Lung (tissue), 11 donors: ENCODE measurements at regions not wholly inside any gene's neighbourhood (a gene's known extent, or its start where the extent isn't known, plus 50 kb on each side); places are given as distances from the start of the nearest gene placed in this dataset.
"Not testable (repeated sequence)": the region's sequence is repeated elsewhere in the genome, so short reads cannot be mapped to it uniquely, and the experiment has no call there.

Experiments used
- ATAC-seq: fragments of 200-7000 bp; cut with Tn5 transposase; one replicate; pipeline ENCODE4 v1.9.1; 2020; ENCODE audit warnings: moderate number of reproducible peaks; ENCODE audit not compliant: insufficient read depth, low FRiP score
- DNase-seq, 3 donors: peaks; one replicate each; pipeline ENCODE4 v3.0.0-alpha.2; 2013 to 2017
- H3K27ac ChIP-seq, 2 donors: one replicate each; pipeline ENCODE4 v1.5.1; 2013; ENCODE audit warnings: mild to moderate bottlenecking in 2 of 2, moderate library complexity in 2 of 2, control low read depth in 1 of 2, inconsistent platforms in 1 of 2, low read depth in 1 of 2, low read length in 1 of 2
- H3K27me3 ChIP-seq, 3 donors: one replicate each; pipeline ENCODE4 v1.5.1; 2013; ENCODE audit warnings: low read length in 2 of 3; ENCODE audit not compliant: control insufficient read depth in 3 of 3, insufficient read depth in 3 of 3
- H3K36me3 ChIP-seq, 4 donors: one replicate each; pipeline ENCODE4 v1.5.1; 2013; ENCODE audit warnings: low read length in 4 of 4, mild to moderate bottlenecking in 1 of 4, moderate library complexity in 1 of 4; ENCODE audit not compliant: control insufficient read depth in 4 of 4, insufficient read depth in 4 of 4
- H3K4me1 ChIP-seq, 5 donors: one replicate each; pipeline ENCODE4 v1.5.1; 2013; ENCODE audit warnings: low read length in 5 of 5, mild to moderate bottlenecking in 2 of 5, moderate library complexity in 1 of 5; ENCODE audit not compliant: control insufficient read depth in 5 of 5, insufficient read depth in 5 of 5
- H3K4me3 ChIP-seq: one replicate; pipeline ENCODE4 v1.5.1; 2013; ENCODE audit warnings: mild to moderate bottlenecking, control low read depth, moderate library complexity
- H3K9ac ChIP-seq, 2 donors: one replicate each; pipeline ENCODE4 v1.5.1; 2013; ENCODE audit warnings: low read length in 2 of 2, control low read depth in 1 of 2; ENCODE audit not compliant: insufficient read depth in 1 of 2
- H3K9me3 ChIP-seq, 4 donors: one replicate each; pipeline ENCODE4 v1.5.1; 2013; ENCODE audit warnings: low read length in 3 of 4, mild to moderate bottlenecking in 1 of 4, moderate library complexity in 1 of 4; ENCODE audit not compliant: control insufficient read depth in 4 of 4, insufficient read depth in 3 of 4
- WGBS, 2 donors: extraction: QIAGEN DNeasy Blood & Tissue Kit; methylation state at CpG; one replicate each; pipeline ENCODE4 v1.1.7; 2013; 5-methylcytosine and 5-hydroxymethylcytosine counted together
- TF ChIP-seq, protein P1 (sequence below): IDR thresholded peaks from 2 replicates; pipeline ENCODE4 v1.5.1; 2012; ENCODE audit warnings: mild to moderate bottlenecking; ENCODE audit errors: control extremely low read depth, extremely low read depth
- donor health status: control.
- donor health status: control.
- donor health status: Bipolar disorder and iron deficiency.
- donor health status: healthy.
- donor health status: DM: yes; HTN: yes; CAD: no.

GRCh38 chr12:4191149-4191548 is 82.4 kb upstream of the CCND2 start:
- TF ChIP-seq, protein P1, sequence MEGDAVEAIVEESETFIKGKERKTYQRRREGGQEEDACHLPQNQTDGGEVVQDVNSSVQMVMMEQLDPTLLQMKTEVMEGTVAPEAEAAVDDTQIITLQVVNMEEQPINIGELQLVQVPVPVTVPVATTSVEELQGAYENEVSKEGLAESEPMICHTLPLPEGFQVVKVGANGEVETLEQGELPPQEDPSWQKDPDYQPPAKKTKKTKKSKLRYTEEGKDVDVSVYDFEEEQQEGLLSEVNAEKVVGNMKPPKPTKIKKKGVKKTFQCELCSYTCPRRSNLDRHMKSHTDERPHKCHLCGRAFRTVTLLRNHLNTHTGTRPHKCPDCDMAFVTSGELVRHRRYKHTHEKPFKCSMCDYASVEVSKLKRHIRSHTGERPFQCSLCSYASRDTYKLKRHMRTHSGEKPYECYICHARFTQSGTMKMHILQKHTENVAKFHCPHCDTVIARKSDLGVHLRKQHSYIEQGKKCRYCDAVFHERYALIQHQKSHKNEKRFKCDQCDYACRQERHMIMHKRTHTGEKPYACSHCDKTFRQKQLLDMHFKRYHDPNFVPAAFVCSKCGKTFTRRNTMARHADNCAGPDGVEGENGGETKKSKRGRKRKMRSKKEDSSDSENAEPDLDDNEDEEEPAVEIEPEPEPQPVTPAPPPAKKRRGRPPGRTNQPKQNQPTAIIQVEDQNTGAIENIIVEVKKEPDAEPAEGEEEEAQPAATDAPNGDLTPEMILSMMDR: no peak
- ATAC-seq (no peak), DNase-seq (no peak)
- H3K27ac ChIP-seq: no peak overlapping the region
- peaks cover 0 to 11% (median 4%) of the 10 kb centered on the region in 3 donors for H3K27me3 ChIP-seq
- no peaks in the 10 kb centered on the region for H3K9me3 ChIP-seq
- no peak overlapping the region for H3K9ac ChIP-seq
- no peaks in the 10 kb centered on the region for H3K36me3 ChIP-seq
- no peaks in the 10 kb centered on the region for H3K4me1 ChIP-seq
- WGBS, 2 donors: 87 to 88% methylated on average over 3 of the region's 3 CpGs
- H3K4me3 ChIP-seq: no peak overlapping the region

DNA sequence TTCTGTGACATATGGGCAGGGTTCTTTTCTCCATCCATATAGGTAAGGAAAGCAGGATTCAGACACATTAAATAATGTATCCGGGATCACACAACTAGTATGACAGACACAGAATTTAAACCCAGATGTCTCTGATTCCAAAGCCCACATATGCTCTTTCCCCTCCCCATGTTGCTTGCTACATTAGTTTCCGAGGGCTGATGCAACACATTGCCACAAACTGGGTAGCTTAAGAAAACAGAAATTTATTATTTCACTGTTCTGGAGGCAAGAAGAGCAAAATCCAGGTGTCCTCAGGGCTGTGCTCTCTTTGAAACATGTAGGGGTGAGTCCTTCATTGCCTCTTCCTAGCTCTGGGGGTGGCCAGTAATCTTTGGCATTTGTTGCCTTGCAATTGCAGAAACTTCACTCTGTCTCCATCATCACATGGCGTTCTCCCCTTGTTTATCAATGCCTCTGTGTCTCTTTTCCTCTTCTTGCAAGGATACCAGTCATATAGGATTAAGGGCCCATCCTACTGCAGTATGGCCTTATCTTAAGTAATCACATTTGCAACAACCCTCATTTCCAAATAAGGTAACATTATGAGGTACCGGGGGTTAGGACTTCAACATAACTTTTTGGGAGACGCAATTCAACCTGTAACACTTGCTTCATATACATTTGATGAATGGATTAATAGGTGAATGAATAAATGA is 83.0 kb upstream of the CCND2 start:
- Histone ChIP-seq H3K27ac (no peak overlapping the region), H3K9me3 (no peaks in the 10 kb centered on the region), H3K27me3 (peaks cover 0 to 8% (median 2%) of the 10 kb centered on the region in 3 donors), H3K36me3 (no peaks in the 10 kb centered on the region), H3K4me3 (no peak overlapping the region), H3K9ac (no peak overlapping the region), H3K4me1 (no peaks in the 10 kb centered on the region)
- DNase-seq (no peak), ATAC-seq (no peak)
- TF ChIP-seq, protein P1: no peak
- 48 to 72% methylated on average over 5 of the region's 5 CpGs for WGBS, 2 donors

- ATAC-seq: no peak
- H3K27ac ChIP-seq: no peak overlapping the region
- TF ChIP-seq, protein P1: no peak
- H3K9ac ChIP-seq: no peak overlapping the region
- H3K4me1 ChIP-seq: no peaks in the 10 kb centered on the region
- H3K27me3 ChIP-seq: peaks cover 0 to 4% (median 2%) of the 10 kb centered on the region in 3 donors
- WGBS, 2 donors: 83 to 89% methylated on average over 12 of the region's 12 CpGs
- DNase-seq: no peak
- H3K36me3 ChIP-seq: no peaks in the 10 kb centered on the region
- H3K9me3 ChIP-seq: no peaks in the 10 kb centered on the region
- H3K4me3 ChIP-seq: no peak overlapping the region
These were observed 83.8 kb upstream of the CCND2 start for GRCh38 chr12:4189721-4190120.

DNA sequence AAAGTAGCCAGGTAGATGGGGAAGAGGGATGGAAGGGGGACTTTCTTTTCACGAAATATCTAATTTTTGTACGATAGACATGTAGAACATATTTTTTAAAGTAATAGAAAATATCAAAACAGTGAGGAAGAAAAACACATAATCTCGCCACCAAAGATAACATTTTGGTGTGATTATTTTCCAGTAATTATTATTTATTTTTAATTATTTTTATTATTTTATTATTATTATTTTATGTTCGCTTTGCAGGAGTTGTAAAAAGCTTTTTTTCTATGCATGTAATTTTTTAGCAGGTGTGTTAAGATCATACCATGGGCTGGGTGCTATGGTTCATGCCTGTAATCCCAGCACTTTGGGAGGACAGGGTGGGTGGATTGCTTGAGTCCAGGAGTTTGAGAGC is 85.6 kb upstream of the CCND2 start:
- no peak overlapping the region for H3K27ac ChIP-seq
- no peaks in the 10 kb centered on the region for H3K9me3 ChIP-seq
- H3K4me3 ChIP-seq: no peak overlapping the region
- WGBS, 2 donors: 94 to 96% methylated on average over 4 of the region's 4 CpGs
- H3K36me3 ChIP-seq: no peaks in the 10 kb centered on the region
- no peak overlapping the region for H3K9ac ChIP-seq
- TF ChIP-seq, protein P1: no peak
- DNase-seq: no peak
- no peak for ATAC-seq
- no peaks in the 10 kb centered on the region for H3K4me1 ChIP-seq
- peaks cover 0 to 2% (median 0%) of the 10 kb centered on the region in 3 donors for H3K27me3 ChIP-seq

DNA sequence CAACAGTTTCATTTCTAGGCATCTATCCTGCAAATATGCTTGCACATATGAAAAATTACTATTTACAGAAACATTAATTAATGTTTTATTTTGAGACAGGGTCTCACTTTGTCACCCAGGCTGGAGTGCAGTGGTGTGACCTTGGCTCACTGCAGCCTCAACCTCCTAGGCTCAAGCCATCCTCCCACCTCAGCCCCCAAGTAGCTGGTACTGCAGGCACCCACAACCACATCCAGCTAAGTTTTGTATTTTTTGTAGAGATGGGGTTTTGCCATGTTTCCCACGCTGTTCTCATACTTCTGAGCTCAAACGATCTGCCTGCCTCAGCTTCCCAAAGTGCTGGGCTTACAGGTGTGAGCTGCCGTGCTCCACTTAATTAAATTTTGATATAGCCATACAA is 86.2 kb upstream of the CCND2 start:
- not testable (repeated sequence) for H3K36me3 ChIP-seq, ATAC-seq, H3K4me3 ChIP-seq, H3K9me3 ChIP-seq, DNase-seq, H3K9ac ChIP-seq, H3K27ac ChIP-seq, H3K4me1 ChIP-seq, H3K27me3 ChIP-seq
- WGBS, 2 donors: 54 to 59% methylated on average over 3 of the region's 3 CpGs
